Ishikawa (cell line): ENCODE measurements at regions not wholly inside any gene's neighbourhood (a gene's known extent, or its start where the extent isn't known, plus 50 kb on each side); places are given as distances from the start of the nearest gene placed in this dataset.

ENCODE experiments used
- NFIC ChIP-seq: IDR thresholded peaks from 2 replicates; pipeline ENCODE4 v1.6.1; 2012
- RAD21 ChIP-seq: IDR thresholded peaks from 2 replicates; pipeline ENCODE4 v1.6.1; 2012; ENCODE audit warnings: low read depth
- TAF1 ChIP-seq: IDR thresholded peaks from 2 replicates; pipeline ENCODE4 v1.6.1; 2012; ENCODE audit warnings: low read depth, mild to moderate bottlenecking
- YY1 ChIP-seq: IDR thresholded peaks from 2 replicates; pipeline ENCODE4 v1.6.1; 2012; ENCODE audit warnings: low read depth
- ZBTB7A ChIP-seq: IDR thresholded peaks from 2 replicates; pipeline ENCODE4 v1.6.1; 2012; ENCODE audit warnings: low read depth
- TF ChIP-seq, protein P1 (sequence below): IDR thresholded peaks from 2 replicates; pipeline ENCODE4 v1.6.1; 2012; ENCODE audit warnings: low read depth, mild to moderate bottlenecking
- TF ChIP-seq, protein P2 (sequence below): IDR thresholded peaks from 2 replicates; pipeline ENCODE4 v1.6.1; 2012
- TF ChIP-seq, protein P3 (sequence below): IDR thresholded peaks from 2 replicates; pipeline ENCODE4 v1.6.1; 2012

DNA sequence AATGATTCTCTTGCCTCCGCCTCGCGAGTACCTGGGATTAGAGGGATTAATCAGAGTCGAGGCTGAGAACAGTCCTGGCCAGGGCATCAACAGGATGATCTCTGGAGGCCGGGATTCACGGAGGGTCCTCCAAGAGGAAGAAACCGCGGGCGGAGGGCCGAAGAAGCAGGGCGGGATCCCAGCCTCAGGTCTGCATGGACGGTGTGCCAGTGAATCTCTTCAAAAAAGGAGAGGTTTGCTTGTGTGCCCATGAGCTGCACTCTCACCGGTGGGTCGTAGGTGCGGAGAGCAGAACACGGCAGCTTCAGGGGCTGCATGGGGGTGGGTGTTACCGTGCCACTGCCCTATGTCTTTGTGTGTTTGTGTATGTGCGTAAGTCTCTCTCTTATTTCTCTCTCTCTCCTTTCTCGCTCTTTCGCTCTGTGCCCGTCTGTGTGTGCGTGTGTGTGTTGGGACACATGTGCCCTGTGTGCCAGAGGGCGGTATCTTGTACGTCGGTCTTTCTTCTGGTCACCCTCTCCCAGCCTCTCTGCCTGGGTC, 768.2 kb upstream of the ALG10B start:
- TF ChIP-seq, protein P1, sequence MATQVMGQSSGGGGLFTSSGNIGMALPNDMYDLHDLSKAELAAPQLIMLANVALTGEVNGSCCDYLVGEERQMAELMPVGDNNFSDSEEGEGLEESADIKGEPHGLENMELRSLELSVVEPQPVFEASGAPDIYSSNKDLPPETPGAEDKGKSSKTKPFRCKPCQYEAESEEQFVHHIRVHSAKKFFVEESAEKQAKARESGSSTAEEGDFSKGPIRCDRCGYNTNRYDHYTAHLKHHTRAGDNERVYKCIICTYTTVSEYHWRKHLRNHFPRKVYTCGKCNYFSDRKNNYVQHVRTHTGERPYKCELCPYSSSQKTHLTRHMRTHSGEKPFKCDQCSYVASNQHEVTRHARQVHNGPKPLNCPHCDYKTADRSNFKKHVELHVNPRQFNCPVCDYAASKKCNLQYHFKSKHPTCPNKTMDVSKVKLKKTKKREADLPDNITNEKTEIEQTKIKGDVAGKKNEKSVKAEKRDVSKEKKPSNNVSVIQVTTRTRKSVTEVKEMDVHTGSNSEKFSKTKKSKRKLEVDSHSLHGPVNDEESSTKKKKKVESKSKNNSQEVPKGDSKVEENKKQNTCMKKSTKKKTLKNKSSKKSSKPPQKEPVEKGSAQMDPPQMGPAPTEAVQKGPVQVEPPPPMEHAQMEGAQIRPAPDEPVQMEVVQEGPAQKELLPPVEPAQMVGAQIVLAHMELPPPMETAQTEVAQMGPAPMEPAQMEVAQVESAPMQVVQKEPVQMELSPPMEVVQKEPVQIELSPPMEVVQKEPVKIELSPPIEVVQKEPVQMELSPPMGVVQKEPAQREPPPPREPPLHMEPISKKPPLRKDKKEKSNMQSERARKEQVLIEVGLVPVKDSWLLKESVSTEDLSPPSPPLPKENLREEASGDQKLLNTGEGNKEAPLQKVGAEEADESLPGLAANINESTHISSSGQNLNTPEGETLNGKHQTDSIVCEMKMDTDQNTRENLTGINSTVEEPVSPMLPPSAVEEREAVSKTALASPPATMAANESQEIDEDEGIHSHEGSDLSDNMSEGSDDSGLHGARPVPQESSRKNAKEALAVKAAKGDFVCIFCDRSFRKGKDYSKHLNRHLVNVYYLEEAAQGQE = no peak
- TF ChIP-seq YY1 = no peak
- TF ChIP-seq TAF1 = no peak
- TF ChIP-seq NFIC = no peak
- TF ChIP-seq ZBTB7A = no peak
- TF ChIP-seq, protein P2, sequence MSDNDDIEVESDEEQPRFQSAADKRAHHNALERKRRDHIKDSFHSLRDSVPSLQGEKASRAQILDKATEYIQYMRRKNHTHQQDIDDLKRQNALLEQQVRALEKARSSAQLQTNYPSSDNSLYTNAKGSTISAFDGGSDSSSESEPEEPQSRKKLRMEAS = no peak
- TF ChIP-seq, protein P3, sequence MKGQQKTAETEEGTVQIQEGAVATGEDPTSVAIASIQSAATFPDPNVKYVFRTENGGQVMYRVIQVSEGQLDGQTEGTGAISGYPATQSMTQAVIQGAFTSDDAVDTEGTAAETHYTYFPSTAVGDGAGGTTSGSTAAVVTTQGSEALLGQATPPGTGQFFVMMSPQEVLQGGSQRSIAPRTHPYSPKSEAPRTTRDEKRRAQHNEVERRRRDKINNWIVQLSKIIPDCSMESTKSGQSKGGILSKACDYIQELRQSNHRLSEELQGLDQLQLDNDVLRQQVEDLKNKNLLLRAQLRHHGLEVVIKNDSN = no peak
- TF ChIP-seq RAD21 = no peak
